H1 (cell line): ENCODE measurements at regions not wholly inside any gene's neighbourhood (a gene's known extent, or its start where the extent isn't known, plus 50 kb on each side); places are given as distances from the start of the nearest gene placed in this dataset.

Source experiments
- CTCF ChIA-PET: fragments of 300-600 bp; sonication (Branson Sonifier 250); formaldehyde crosslinking; loops from one replicate; lab custom pipeline; 2021; ENCODE audit not compliant: partially characterized antibody; lab: Charles Lee
- POLR2A ChIA-PET: fragments of 300-600 bp; sonication (Branson Sonifier 250); formaldehyde crosslinking; loops from one replicate; lab custom pipeline; 2021; ENCODE audit warnings: inconsistent platforms; ENCODE audit not compliant: partially characterized antibody; lab: Charles Lee
- DNase-seq, 2 experiments: peaks; one replicate each; pipeline versions ENCODE4 v3.0.0 to v3.0.0-alpha.2; 2010 to 2022; ENCODE audit warnings: low spot score in 2 of 2, low read depth in 1 of 2, mixed read lengths in 1 of 2
- FAIRE-seq: peaks from 2 replicates; lab custom pipeline; 2011; peaks lifted over from hg19 to GRCh38; lab: Jason Lieb, UNC
- H2AFZ ChIP-seq: 2 replicates; pipeline ENCODE4 v1.8.1; 2012; ENCODE audit warnings: low read length, inconsistent platforms
- H2AK5ac ChIP-seq: 2 replicates; pipeline ENCODE4 v1.6.1; 2013; ENCODE audit warnings: low read depth, low read length
- H2BK120ac ChIP-seq: replicated peaks from 2 replicates; pipeline ENCODE3; 2013; ENCODE audit warnings: low read depth, low read length, inconsistent platforms
- H2BK12ac ChIP-seq: 2 replicates; pipeline ENCODE4 v1.6.1; 2013; ENCODE audit warnings: low read depth, low read length
- H2BK15ac ChIP-seq: 2 replicates; pipeline ENCODE4 v1.6.1; 2013; ENCODE audit warnings: low read length
- H2BK20ac ChIP-seq: 2 replicates; pipeline ENCODE4 v1.6.1; 2013; ENCODE audit warnings: low read length
- H2BK5ac ChIP-seq: 2 replicates; pipeline ENCODE4 v1.6.1; 2013; ENCODE audit warnings: low read depth, low read length
- H3K14ac ChIP-seq: 2 replicates; pipeline ENCODE4 v1.6.1; 2013; ENCODE audit warnings: inconsistent platforms; ENCODE audit not compliant: insufficient read length
- H3K18ac ChIP-seq: 2 replicates; pipeline ENCODE4 v1.6.1; 2013; ENCODE audit warnings: low read length; ENCODE audit errors: extremely low read depth
- H3K23ac ChIP-seq: 2 replicates; pipeline ENCODE4 v1.6.1; 2013; ENCODE audit warnings: inconsistent platforms; ENCODE audit not compliant: insufficient read length
- H3K23me2 ChIP-seq: 2 replicates; pipeline ENCODE4 v1.6.1; 2013; ENCODE audit warnings: low read depth, low read length
- H3K27ac ChIP-seq: 2 replicates; pipeline ENCODE4 v1.6.1; 2011; ENCODE audit warnings: low read depth, low read length, inconsistent platforms
- H3K27me3 ChIP-seq, 4 experiments: replicated peaks in 1 of 4; 1 replicate in 1 of 4; 2 replicates in 3 of 4; pipeline versions ENCODE4 v1.6.1 to v1.8.1; 2011 to 2013; ENCODE audit warnings: low read length in 3 of 4, mild to moderate bottlenecking in 3 of 4, inconsistent platforms in 2 of 4, mixed read lengths in 2 of 4, moderate library complexity in 1 of 4; ENCODE audit not compliant: control insufficient read depth in 3 of 4, insufficient read depth in 3 of 4; ENCODE audit errors: extremely low read depth in 1 of 4
- H3K36me3 ChIP-seq, 4 experiments: 2 replicates each; pipeline versions ENCODE4 v1.6.1 to v1.8.1; 2011 to 2013; ENCODE audit warnings: mild to moderate bottlenecking in 4 of 4, low read length in 3 of 4, moderate library complexity in 2 of 4, control low read depth in 1 of 4, inconsistent platforms in 1 of 4; ENCODE audit not compliant: insufficient read depth in 4 of 4, control insufficient read depth in 2 of 4
- H3K4ac ChIP-seq: replicated peaks from 2 replicates; pipeline ENCODE3; 2013; ENCODE audit warnings: low read length, low read depth, mixed read lengths, inconsistent platforms; ENCODE audit not compliant: insufficient read length
- H3K4me1 ChIP-seq, 4 experiments: replicated peaks in 1 of 4; 1 replicate in 1 of 4; 2 replicates in 3 of 4; pipeline versions ENCODE4 v1.6.1 to v1.8.1; 2011 to 2013; ENCODE audit warnings: low read length in 3 of 4, inconsistent platforms in 2 of 4, mixed read lengths in 1 of 4; ENCODE audit not compliant: insufficient read depth in 4 of 4, control insufficient read depth in 3 of 4
- H3K4me2 ChIP-seq, 2 experiments: 2 replicates each; pipeline versions ENCODE4 v1.6.1 to v1.8.1; 2011 to 2013; ENCODE audit warnings: low read depth in 2 of 2, low read length in 2 of 2, control low read depth in 1 of 2, inconsistent platforms in 1 of 2, mild to moderate bottlenecking in 1 of 2; ENCODE audit not compliant: insufficient read depth in 1 of 2
- H3K4me3 ChIP-seq, 4 experiments: fragments of 200-600, 300-600 bp in 1 of 4; sonication (generic), shearing (Covaris generic), sonication (Bioruptor Twin) in 1 of 4; 2 replicates each; pipeline versions ENCODE4 v1.5.1 to v1.8.1; 2011 to 2016; ENCODE audit warnings: low read length in 4 of 4, low read depth in 3 of 4, control low read depth in 2 of 4, inconsistent platforms in 2 of 4, mild to moderate bottlenecking in 2 of 4, mixed read lengths in 1 of 4, moderate library complexity in 1 of 4; ENCODE audit not compliant: insufficient read depth in 2 of 4; ENCODE audit errors: extremely low read depth in 1 of 4
- H3K56ac ChIP-seq: replicated peaks from 2 replicates; pipeline ENCODE3; 2013; ENCODE audit warnings: low read depth, mild to moderate bottlenecking, mixed read lengths, low read length, inconsistent platforms; ENCODE audit not compliant: insufficient read length
- H3K79me1 ChIP-seq: 2 replicates; pipeline ENCODE4 v1.6.1; 2013; ENCODE audit warnings: low read depth, low read length, control low read depth
- H3K79me2 ChIP-seq, 2 experiments: 2 replicates each; pipeline versions ENCODE4 v1.6.1 to v1.8.1; 2012 to 2013; ENCODE audit warnings: low read length in 2 of 2, mild to moderate bottlenecking in 2 of 2, inconsistent platforms in 1 of 2; ENCODE audit not compliant: insufficient read depth in 2 of 2, control insufficient read depth in 1 of 2
- H3K9ac ChIP-seq, 4 experiments: replicated peaks in 1 of 4; 1 replicate in 1 of 4; 2 replicates in 3 of 4; pipeline versions ENCODE4 v1.6.1 to v1.8.1; 2011 to 2013; ENCODE audit warnings: low read depth in 3 of 4, low read length in 3 of 4, control low read depth in 2 of 4, mild to moderate bottlenecking in 2 of 4, moderate library complexity in 2 of 4, inconsistent platforms in 1 of 4; ENCODE audit errors: extremely low read depth in 1 of 4
- H3K9me3 ChIP-seq, 2 experiments: 2 replicates each; pipeline versions ENCODE4 v1.6.1 to v1.8.1; 2012 to 2013; ENCODE audit warnings: mild to moderate bottlenecking in 2 of 2, moderate library complexity in 2 of 2, control low read depth in 1 of 2, inconsistent platforms in 1 of 2, low read depth in 1 of 2, low read length in 1 of 2, mixed read lengths in 1 of 2; ENCODE audit not compliant: insufficient read depth in 2 of 2
- H4K20me1 ChIP-seq, 2 experiments: replicated peaks in 1 of 2; 2 replicates each; pipeline versions ENCODE3 to v1.8.1; 2011 to 2013; ENCODE audit warnings: inconsistent platforms in 2 of 2, low read length in 2 of 2, mild to moderate bottlenecking in 1 of 2; ENCODE audit not compliant: insufficient read depth in 2 of 2, control insufficient read depth in 1 of 2
- H4K5ac ChIP-seq: 2 replicates; pipeline ENCODE4 v1.6.1; 2013; ENCODE audit warnings: low read length, low read depth, mixed read lengths, inconsistent platforms; ENCODE audit not compliant: insufficient read length
- H4K8ac ChIP-seq: 2 replicates; pipeline ENCODE4 v1.8.0; 2013; ENCODE audit warnings: mild to moderate bottlenecking, moderate library complexity, low read length, inconsistent platforms; ENCODE audit not compliant: insufficient read depth; ENCODE audit errors: extremely low read depth
- H4K91ac ChIP-seq: replicated peaks from 2 replicates; pipeline ENCODE3; 2013; ENCODE audit warnings: low read length, mixed read lengths, inconsistent platforms; ENCODE audit not compliant: insufficient read length
- BRCA1 ChIP-seq: IDR thresholded peaks from 2 replicates; pipeline ENCODE4 v1.6.1; 2012; ENCODE audit warnings: low read depth, low read length, improper control_type of control experiment
- CHD1 ChIP-seq: IDR thresholded peaks from 2 replicates; pipeline ENCODE4 v1.6.1; 2012; ENCODE audit warnings: low read depth, low read length, improper control_type of control experiment
- CREB1 ChIP-seq: IDR thresholded peaks from 2 replicates; pipeline ENCODE4 v1.6.1; 2012; ENCODE audit warnings: inconsistent platforms
- GTF2F1 ChIP-seq: IDR thresholded peaks from 2 replicates; pipeline ENCODE4 v1.6.1; 2012; ENCODE audit warnings: low read depth, low read length, improper control_type of control experiment, borderline replicate concordance
- HDAC2 ChIP-seq, 2 experiments: fragments of 300-600 bp in 1 of 2; sonication (generic) in 1 of 2; IDR thresholded peaks; 2 replicates each; pipeline ENCODE4 v1.6.1; 2011 to 2012; ENCODE audit warnings: low read depth in 2 of 2, low read length in 2 of 2, mild to moderate bottlenecking in 2 of 2, moderate library complexity in 2 of 2, borderline replicate concordance in 1 of 2, inconsistent platforms in 1 of 2
- HDAC6 ChIP-seq: IDR thresholded peaks from one replicate; pipeline ENCODE4 v1.7.1; 2012; ENCODE audit warnings: low read depth, mild to moderate bottlenecking, inconsistent platforms, low read length, moderate library complexity
- JUND ChIP-seq: IDR thresholded peaks from 2 replicates; pipeline ENCODE4 v1.6.1; 2011; ENCODE audit warnings: mild to moderate bottlenecking, improper control_type of control experiment, low read length
- KDM1A ChIP-seq: fragments of 200-600, 300-600 bp; sonication (generic); IDR thresholded peaks from 2 replicates; pipeline ENCODE4 v1.7.1; 2016; ENCODE audit warnings: mild to moderate bottlenecking, low read length, borderline replicate concordance
- NANOG ChIP-seq: IDR thresholded peaks from 2 replicates; pipeline ENCODE4 v1.6.1; 2011; ENCODE audit warnings: low read length, low read depth, mild to moderate bottlenecking, inconsistent platforms; ENCODE audit not compliant: insufficient read depth, poor library complexity, severe bottlenecking
- PHF8 ChIP-seq: fragments of 200-600 bp; sonication (generic); conservative IDR thresholded peaks from 2 replicates; pipeline ENCODE4 v1.7.1; 2012; ENCODE audit warnings: low read depth, mild to moderate bottlenecking, inconsistent platforms, low read length, moderate library complexity
- POLR2AphosphoS5 ChIP-seq: IDR thresholded peaks from 2 replicates; pipeline ENCODE4 v1.6.1; 2011; ENCODE audit warnings: low read depth, low read length
- RBBP5 ChIP-seq: IDR thresholded peaks from 2 replicates; pipeline ENCODE4 v1.7.1; 2012; ENCODE audit warnings: low read depth, mild to moderate bottlenecking, inconsistent platforms, low read length, moderate library complexity, borderline replicate concordance
- SP1 ChIP-seq: IDR thresholded peaks from 2 replicates; pipeline ENCODE4 v1.6.1; 2011; ENCODE audit warnings: low read depth, low read length
- TBP ChIP-seq: IDR thresholded peaks from 2 replicates; pipeline ENCODE4 v1.6.1; 2011; ENCODE audit warnings: low read depth, low read length, improper control_type of control experiment
- ZNF274 ChIP-seq: IDR thresholded peaks from 2 replicates; pipeline ENCODE4 v1.7.0; 2012; ENCODE audit warnings: low read length, borderline replicate concordance; ENCODE audit errors: extremely low read depth

GRCh38 chr5:159531554-159532105, 201.3 kb upstream of the IL12B start:
- no peak overlapping the region for H3K18ac ChIP-seq
- H2BK120ac ChIP-seq: no peak overlapping the region
- H3K4me3 ChIP-seq: no peak overlapping the region
- H4K20me1 ChIP-seq: no peaks in the 10 kb centered on the region
- H3K36me3 ChIP-seq: no peaks in the 10 kb centered on the region; a peak in 1 of 8 replicates
- no peak overlapping the region for H3K9ac ChIP-seq
- no peak overlapping the region for H2AK5ac ChIP-seq
- no peaks in the 10 kb centered on the region for H3K79me1 ChIP-seq
- no peak overlapping the region for H2BK15ac ChIP-seq
- no peaks in the 10 kb centered on the region for H3K23me2 ChIP-seq
- H3K23ac ChIP-seq: no peak overlapping the region
- H2BK5ac ChIP-seq: no peak overlapping the region
- no peak overlapping the region for H3K56ac ChIP-seq
- DNase-seq (no peak), FAIRE-seq (no peak)
- H3K27me3 ChIP-seq: no peaks in the 10 kb centered on the region
- H3K4ac ChIP-seq: no peak overlapping the region
- no peak overlapping the region for H2BK20ac ChIP-seq
- H3K27ac ChIP-seq: no peak overlapping the region
- H3K4me1 ChIP-seq: no peaks in the 10 kb centered on the region
- H3K79me2 ChIP-seq: no peaks in the 10 kb centered on the region
- H4K8ac ChIP-seq: no peak overlapping the region
- no peak overlapping the region for H4K91ac ChIP-seq
- H2AFZ ChIP-seq: no peak overlapping the region
- H3K4me2 ChIP-seq: no peak overlapping the region
- H2BK12ac ChIP-seq: no peak overlapping the region
- CTCF ChIA-PET: interaction anchor here (1.4 kb wide), 1 partner anchor 17 kb away, joined by 3 read pairs; no protein-coding TSS in a partner anchor
- no peak overlapping the region for H3K14ac ChIP-seq
- H4K5ac ChIP-seq: no peak overlapping the region
- H3K9me3 ChIP-seq: peaks cover 8 to 10% of the 10 kb centered on the region in 2 experiments; a peak in 2 of 4 replicates
- POLR2A ChIA-PET: no interaction called here
- TF ChIP-seq HDAC6 (no peak), TBP (no peak), SP1 (no peak), CHD1 (no peak), JUND (no peak), POLR2AphosphoS5 (no peak), HDAC2 (IDR thresholded peaks at IDR 0.05; ENCODE audit: borderline replicate concordance in 1 of 2, low read depth in 2 of 2, low read length in 2 of 2) (no peak), GTF2F1 (no peak), BRCA1 (no peak), NANOG (no peak), RBBP5 (no peak), PHF8 (no peak), ZNF274 (no peak), CREB1 (no peak), KDM1A (no peak)
